GM19455 (cell line): ENCODE measurements at regions not wholly inside any gene's neighbourhood (a gene's known extent, or its start where the extent isn't known, plus 50 kb on each side); places are given as distances from the start of the nearest gene placed in this dataset.
"Not testable (repeated sequence)": the region's sequence is repeated elsewhere in the genome, so short reads cannot be mapped to it uniquely, and the experiment has no call there.

Experiments
- ATAC-seq: cut with Tn5 transposase; IDR thresholded peaks from one replicate; pipeline ENCODE4 v1.9.1; 2021; ENCODE audit not compliant: unreplicated experiment

GRCh38 chr7:66413379-66414114, 208.4 kb downstream of the TPST1 start:
- peak; percentile 67 for ATAC-seq

- no peak for ATAC-seq
Observed at GRCh38 chr7:66415659-66416265, 210.6 kb downstream of the TPST1 start.

GRCh38 chr7:66418537-66418936, 210.1 kb upstream of the KCTD7 start:
- ATAC-seq, result no peak

- no peak for ATAC-seq
Observed at GRCh38 chr7:66419210-66419609, 209.5 kb upstream of the KCTD7 start.

- no peak for ATAC-seq
Observed at GRCh38 chr7:66421830-66422475, 206.7 kb upstream of the KCTD7 start.

GRCh38 chr7:66423729-66424128, 205.0 kb upstream of the KCTD7 start:
- no peak for ATAC-seq

- ATAC-seq, result no peak
Observed at GRCh38 chr7:66426332-66426731, 202.3 kb upstream of the KCTD7 start.

GRCh38 chr7:66426996-66427395, 201.7 kb upstream of the KCTD7 start:
- ATAC-seq, result no peak

GRCh38 chr7:66427956-66428355, 200.7 kb upstream of the KCTD7 start:
- ATAC-seq, result no peak

GRCh38 chr7:66429498-66430163, 199.1 kb upstream of the KCTD7 start:
- no peak for ATAC-seq

GRCh38 chr7:66430164-66430545, 198.5 kb upstream of the KCTD7 start:
- no peak for ATAC-seq

- not testable (repeated sequence) for ATAC-seq
Observed at GRCh38 chr7:66438703-66439405, 189.8 kb upstream of the KCTD7 start.

- ATAC-seq, result no peak
Observed at GRCh38 chr7:66442385-66442784, 186.3 kb upstream of the KCTD7 start.

GRCh38 chr7:66443946-66444345, 184.7 kb upstream of the KCTD7 start:
- no peak for ATAC-seq

GRCh38 chr7:66447007-66447406, 181.7 kb upstream of the KCTD7 start:
- ATAC-seq, result not testable (repeated sequence)

- not testable (repeated sequence) for ATAC-seq
Observed at GRCh38 chr7:66450814-66451213, 177.9 kb upstream of the KCTD7 start.

GRCh38 chr7:66451713-66452112, 177.0 kb upstream of the KCTD7 start:
- not testable (repeated sequence) for ATAC-seq

- ATAC-seq, result no peak
Observed at GRCh38 chr7:66452165-66452564, 176.5 kb upstream of the KCTD7 start.

GRCh38 chr7:66453340-66453739, 175.3 kb upstream of the KCTD7 start:
- ATAC-seq, result no peak

- ATAC-seq, result no peak
Observed at GRCh38 chr7:66454600-66455225, 174.0 kb upstream of the KCTD7 start.

GRCh38 chr7:66455432-66455831, 173.2 kb upstream of the KCTD7 start:
- ATAC-seq, result not testable (repeated sequence)
